OCI-LY3 (cell line): ENCODE measurements at regions not wholly inside any gene's neighbourhood (a gene's known extent, or its start where the extent isn't known, plus 50 kb on each side); places are given as distances from the start of the nearest gene placed in this dataset.

Experiments
- CTCF ChIP-seq: fragments of 200-600, 300-600 bp; sonication (generic); IDR thresholded peaks from 2 replicates; pipeline ENCODE4 v1.5.1; 2014; ENCODE audit warnings: antibody characterized with exemption, low read length, low read depth
- EZH2phosphoT487 ChIP-seq: fragments of 200-600 bp; shearing (Covaris generic); IDR thresholded peaks from 2 replicates; pipeline ENCODE4 v1.6.1; 2018; ENCODE audit warnings: antibody characterized with exemption, mixed run types, low read depth

- no peak for TF ChIP-seq CTCF
- no peak for TF ChIP-seq EZH2phosphoT487
These were observed 292.3 kb upstream of the ID2 start for GRCh38 chr2:8389431-8390108.
